Endothelial cell of hepatic sinusoid (primary cell): ENCODE measurements at regions not wholly inside any gene's neighbourhood (a gene's known extent, or its start where the extent isn't known, plus 50 kb on each side); places are given as distances from the start of the nearest gene placed in this dataset.

Experiments used
- in situ Hi-C: cut with HindIII; loops from 2 replicates; pipeline ENCODE4 v1.10.0; 2017; ENCODE audit warnings: low sequenced_read_pairs

DNA sequence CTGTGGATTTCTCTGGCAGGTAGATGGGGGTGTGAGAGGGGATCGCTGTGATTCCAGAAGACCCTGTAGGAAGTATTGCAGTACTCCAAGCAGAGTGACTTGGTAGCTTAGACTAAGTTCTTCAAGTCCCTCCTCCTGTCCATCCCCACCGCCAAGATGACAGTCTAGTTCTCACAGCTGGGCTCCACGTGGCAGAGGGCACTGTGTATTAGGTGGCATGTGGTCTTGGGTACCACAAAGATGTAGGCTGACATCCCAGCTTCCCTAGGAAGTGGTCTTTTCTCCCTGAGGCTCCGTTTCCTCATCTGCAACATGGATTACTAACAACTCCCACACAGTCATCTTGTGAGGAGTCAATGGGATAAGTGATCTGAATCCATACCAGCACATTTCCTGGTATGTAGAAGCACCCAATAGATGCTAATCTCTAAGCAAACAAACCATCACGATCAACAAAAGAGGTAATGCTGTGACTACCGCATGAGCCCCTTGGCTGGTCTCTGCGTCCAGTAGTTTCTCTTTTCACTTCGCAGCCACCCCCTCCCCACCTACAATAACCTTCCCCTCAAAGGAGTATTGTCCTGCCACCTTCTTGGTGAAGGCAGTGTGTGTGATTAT, 349.1 kb upstream of the EEF2KMT start:
- in situ Hi-C loops = loop anchor here (25.0 kb wide), 1 partner anchor 91 kb away; no protein-coding TSS in a partner anchor

DNA sequence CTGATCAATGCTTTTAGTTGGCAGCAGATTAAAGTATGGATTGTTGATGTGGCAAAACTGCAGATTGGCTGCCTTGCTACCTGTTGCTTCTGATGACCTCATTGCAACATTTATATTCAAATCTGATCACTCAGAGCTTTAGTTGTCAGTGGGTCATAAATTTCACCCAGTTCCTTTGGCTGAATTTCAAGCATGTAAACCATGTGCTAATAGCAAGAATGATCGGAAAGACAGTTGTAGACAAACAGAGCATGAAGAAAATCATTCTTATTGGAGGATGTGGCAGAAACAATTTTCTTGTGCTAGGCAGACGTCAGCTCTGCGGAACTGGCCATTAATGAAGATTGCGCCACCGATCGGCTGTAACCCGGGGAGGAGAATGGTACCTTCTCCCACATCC, 346.6 kb upstream of the EEF2KMT start:
- in situ Hi-C loops = loop anchor here (25.0 kb wide), 1 partner anchor 93 kb away; no protein-coding TSS in a partner anchor

DNA sequence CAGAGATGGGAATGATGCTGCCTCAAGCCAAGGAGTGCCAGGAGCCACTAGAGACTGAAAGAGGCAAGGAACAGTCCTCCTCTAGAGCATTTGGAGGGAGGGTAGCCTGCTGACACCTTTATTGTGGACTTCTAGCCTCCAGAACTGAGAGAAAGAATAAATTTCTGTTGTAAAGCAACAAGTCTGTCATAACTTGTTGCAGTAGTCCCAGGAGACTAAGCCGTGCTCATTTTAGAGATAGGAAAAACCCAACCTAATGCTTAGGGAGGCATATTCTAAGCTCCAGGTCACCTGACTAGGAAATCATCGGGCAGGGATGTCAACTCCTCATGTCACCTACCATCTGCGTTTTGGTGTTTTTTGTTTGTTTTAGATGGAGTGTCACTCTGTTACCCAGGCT, 345.4 kb upstream of the EEF2KMT start:
- in situ Hi-C loops = loop anchor here (25.0 kb wide), 1 partner anchor 94 kb away; no protein-coding TSS in a partner anchor

DNA sequence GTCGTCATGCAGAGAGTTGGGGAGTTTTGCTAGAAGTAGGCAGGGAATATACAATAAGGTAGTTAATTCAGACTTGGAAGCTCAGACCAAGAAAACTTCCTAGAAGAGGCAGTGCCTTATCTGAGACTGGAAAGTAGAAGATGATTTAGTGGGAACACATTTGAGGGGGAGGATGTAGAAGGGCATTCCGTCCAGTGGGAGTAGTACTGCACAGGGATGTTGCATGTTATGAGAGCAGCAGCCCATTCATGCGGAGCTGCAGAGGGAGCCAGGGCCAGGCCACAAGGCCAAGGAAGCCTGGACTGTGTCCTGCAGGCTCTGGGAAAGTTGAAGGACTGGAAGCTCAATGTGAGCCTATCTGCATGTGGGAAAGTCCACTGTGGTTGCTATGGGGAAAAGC, 344.5 kb upstream of the EEF2KMT start:
- in situ Hi-C loops = loop anchor here (25.0 kb wide), 1 partner anchor 95 kb away; no protein-coding TSS in a partner anchor

DNA sequence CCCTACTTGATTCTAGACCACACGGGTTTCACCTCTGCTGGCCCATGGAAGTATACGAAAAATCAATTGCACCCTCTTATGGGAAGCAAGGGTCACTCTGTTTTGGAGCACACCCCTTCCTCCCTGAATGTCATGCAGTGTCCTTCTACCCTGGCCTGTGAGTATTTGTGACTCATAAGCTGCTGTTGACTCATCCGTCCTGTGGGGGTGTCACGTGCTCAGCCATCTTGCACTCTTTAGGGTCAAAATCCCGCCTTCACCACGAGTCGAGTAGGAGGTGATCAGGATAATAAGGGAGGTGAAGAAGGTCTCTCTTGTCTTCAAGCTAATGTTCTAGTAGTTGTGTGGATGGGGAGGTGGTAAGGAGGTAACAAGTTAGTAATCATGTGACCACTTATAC, 341.0 kb upstream of the EEF2KMT start:
- in situ Hi-C loops = loop anchor here (25.0 kb wide), 1 partner anchor 99 kb away; no protein-coding TSS in a partner anchor

DNA sequence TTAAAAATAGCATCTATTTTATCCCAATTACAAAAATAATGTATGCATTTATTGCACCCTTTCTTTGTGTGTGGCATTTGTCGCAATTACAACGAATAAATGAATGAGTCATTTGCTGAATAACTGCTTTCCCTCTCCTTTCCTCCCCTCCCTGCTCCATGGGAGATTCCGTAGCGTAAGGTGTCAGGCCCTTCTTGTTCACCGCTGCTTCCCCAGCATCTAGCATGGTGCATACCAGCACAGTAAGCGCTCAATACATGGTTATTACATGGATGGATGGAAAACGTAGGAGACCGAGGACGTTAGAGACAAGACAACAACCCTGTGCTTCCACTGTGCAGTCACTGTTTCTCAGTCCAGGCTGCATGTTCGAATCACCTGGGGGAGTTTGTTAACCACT, 336.0 kb upstream of the EEF2KMT start:
- in situ Hi-C loops = loop anchor here (25.0 kb wide), 1 partner anchor 104 kb away; no protein-coding TSS in a partner anchor

DNA sequence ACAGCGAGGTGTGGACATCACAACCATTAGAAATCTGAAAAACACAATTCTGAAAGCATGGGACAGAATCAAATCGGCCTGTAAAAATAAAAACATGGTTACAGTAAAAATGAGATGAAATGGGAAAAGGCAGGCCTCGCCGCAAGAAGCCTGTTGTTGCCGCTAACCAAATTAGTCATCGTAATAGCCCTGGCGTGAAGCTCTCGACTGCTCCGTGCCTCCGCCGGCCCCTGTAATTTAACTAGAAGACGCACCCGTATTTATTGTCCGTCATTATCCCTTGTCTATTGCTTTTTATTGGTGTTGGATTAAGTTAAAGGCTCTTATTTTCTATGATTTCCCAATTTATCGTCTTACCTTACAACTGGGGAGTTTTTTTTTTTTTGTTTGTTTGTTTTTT, 334.6 kb upstream of the EEF2KMT start:
- in situ Hi-C loops = loop anchor here (25.0 kb wide), 1 partner anchor 105 kb away; no protein-coding TSS in a partner anchor

DNA sequence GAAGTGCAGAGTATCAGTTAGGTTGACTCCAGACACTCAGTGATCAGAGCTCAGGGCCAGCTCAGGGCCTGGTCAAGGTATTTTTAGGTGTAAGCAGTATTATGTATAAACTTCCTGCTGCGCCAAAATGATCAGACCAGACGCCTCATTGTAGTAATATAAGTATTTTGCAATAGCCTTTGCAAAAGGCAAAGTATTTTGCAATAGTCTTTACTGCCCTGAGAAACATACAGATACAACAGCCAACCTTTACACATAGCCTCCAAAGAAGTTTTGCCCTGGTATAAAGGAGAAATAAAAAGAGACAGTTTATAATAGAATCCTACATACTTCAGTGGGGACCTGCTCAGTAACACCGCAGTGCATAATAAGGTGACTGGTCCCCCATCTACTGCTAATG, 333.0 kb upstream of the EEF2KMT start:
- in situ Hi-C loops = loop anchor here (25.0 kb wide), 1 partner anchor 107 kb away; no protein-coding TSS in a partner anchor

DNA sequence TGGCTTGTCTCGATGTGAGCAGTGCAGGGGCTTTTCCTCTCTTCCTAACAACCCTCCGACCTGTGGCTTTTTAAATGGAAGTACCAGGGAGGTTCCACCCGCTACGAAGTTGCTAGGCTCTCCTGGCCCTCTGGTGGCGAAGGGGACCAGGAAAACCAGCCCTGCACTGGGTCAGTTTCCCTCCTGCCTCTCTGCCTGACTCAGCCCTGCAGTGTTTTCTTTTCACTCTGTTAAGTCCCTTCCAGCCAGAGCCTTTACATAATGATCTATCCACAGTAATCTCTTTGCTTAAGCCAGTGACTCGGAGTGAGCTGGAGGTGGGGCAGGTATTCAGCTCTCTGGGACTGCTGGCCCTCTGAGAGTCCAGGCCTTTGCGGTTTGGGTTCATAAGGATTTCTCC, 331.3 kb upstream of the EEF2KMT start:
- in situ Hi-C loops = loop anchor here (25.0 kb wide), 1 partner anchor 108 kb away; no protein-coding TSS in a partner anchor

DNA sequence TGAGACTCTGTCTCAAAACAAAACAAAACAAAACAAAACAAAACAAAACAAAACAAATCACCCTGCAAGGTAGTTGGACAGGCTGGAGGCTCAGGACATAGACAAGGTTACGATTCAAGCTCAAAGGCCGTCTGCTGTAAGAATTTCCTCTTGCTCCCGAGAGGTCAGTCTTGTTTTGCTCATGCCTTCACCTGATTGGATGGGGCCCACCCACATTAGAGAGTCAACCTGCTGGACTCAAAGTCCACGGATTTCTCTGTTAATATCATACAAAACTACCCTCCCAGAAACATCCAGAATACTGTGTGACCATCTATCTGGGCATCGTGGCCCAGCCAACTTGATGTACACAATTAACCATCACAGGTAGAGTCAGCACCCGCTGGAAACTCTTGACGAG, 330.0 kb upstream of the EEF2KMT start:
- in situ Hi-C loops = loop anchor here (25.0 kb wide), 1 partner anchor 110 kb away; no protein-coding TSS in a partner anchor

DNA sequence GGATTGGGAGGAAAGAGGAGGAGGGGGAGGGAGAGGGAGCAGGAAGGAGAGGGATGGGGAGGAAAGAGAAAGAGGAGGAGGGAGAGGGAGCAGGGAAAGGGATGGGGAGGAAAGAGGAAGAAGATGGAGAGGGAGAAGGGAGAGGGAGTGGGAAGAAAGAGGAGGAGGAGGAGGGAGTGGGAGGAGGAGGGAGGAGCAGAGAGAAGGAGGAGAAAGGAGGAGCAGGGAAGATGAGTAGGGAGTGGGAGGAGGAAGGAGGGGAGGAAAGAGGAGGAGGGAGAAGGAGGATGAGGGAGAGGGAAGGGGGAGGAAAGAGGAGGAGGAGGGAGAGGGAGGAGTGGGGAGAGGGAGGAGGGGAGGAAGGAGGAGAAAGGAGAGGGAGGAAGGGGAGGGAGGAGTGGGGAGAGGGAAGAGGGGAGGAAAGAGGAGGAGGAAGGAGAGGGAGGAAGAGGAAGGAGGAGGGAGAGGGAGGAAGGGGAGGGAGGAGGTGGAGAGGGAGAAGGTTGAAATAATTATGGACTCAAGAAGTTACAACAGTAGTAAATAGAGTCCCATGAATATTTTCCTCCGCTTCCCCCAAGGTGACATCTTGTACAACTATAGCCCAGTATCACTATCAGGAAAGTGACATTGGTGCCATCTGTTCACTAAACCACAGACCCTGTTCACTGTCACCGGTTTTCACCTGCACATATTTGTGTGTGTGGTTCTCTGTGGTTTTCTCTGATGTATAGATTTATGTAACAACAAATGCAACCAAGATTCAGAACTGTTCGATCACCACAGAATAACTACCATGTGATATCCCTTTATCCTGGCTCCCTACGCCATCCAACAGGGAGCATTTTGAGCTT, 325.3 kb upstream of the EEF2KMT start:
- in situ Hi-C loops = no loop called here

DNA sequence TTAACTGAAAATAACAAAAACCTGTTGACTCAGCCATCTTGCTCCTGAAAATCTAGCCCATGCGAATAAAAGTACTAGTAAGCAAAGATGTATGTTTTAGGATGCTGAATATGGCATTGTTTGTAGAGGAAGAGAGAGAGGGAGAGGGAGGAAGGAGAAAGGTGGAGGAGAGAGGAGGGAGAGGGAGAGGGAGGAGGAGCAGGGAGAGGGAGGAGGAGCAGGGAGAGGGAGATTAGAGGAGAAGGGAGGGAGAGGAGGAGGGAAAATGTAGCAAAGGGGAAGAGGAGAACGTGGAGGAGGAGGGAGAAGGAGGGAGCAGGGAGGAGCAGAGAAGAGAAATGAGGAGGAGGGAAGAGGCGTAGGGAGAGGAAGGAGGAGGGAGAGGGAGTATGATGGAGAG, 324.5 kb upstream of the EEF2KMT start:
- in situ Hi-C loops = no loop called here

DNA sequence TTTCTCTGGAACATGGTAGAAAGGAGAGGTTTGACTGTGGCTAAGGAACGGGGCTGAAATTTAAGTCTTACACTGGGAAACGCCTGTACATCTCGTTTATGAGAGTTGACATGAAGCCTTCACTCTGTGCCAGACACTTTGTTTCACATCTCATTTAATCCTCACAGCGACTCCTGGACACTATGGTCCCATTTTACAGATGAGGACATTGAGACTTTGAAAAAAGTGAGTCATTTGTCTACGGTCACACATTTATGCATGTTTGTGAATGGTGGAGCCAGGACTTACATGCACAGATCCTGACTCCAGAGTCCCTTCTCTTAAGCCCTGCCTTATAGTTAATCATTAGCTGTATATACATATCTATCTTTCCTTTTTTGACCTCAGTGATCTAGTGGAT, 318.4 kb upstream of the EEF2KMT start:
- in situ Hi-C loops = no loop called here

DNA sequence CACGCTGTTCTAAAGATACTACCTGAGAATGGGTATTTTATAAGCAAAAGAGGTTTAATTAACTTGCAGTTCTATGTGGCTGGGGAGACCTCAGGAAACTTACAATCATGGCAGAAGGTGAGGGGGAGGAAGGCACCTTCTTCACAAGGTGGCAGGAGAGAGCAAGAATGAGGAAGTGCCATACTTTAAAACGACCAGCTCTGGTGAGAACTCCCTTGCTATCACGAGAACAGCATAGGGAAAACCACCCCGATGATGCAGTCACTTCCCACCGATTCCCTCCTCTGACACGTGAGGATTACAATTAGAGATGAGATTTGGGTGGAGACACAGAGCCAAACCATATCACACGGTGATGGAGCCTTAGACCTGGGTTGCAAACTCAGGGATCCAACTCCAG, 317.5 kb upstream of the EEF2KMT start:
- in situ Hi-C loops = no loop called here

DNA sequence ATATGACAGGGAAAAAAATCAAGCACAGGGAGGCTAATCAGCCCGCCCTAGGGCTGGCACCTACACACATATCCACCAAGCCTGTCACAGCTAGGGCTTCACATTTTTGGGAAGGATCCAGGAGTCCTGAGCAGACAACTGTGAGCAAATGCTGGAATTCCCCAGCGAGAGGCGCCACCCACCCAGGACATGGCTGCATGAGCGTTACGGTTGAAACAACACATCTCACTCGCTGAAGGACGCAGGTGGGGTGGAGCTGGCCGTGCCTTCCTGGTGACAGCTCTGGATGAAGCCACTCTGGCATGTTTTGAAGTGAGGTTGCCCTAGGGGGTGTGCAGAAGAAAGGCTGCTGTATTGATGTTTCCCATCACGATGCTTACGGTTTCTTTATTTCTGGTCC, 315.1 kb upstream of the EEF2KMT start:
- in situ Hi-C loops = no loop called here

DNA sequence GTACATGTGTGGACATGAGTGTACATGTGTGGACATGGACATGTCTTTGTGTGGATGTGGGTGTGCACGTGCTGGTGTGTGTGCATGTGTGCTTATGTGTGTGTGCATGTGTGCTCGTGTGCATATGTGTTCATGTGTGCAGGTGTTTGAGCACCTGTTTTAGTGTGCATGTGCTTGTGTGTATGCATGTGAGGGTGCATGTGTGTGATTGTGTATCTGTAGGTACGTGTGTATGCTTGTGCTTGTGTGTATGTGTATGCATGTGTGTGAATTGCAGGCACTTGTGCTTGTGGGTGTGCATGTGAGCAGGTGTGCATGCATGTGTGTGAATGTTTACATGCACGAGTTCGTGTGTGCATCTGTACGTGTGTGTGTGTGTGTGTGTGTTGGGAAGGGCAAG, 300.6 kb upstream of the EEF2KMT start:
- in situ Hi-C loops = no loop called here

DNA sequence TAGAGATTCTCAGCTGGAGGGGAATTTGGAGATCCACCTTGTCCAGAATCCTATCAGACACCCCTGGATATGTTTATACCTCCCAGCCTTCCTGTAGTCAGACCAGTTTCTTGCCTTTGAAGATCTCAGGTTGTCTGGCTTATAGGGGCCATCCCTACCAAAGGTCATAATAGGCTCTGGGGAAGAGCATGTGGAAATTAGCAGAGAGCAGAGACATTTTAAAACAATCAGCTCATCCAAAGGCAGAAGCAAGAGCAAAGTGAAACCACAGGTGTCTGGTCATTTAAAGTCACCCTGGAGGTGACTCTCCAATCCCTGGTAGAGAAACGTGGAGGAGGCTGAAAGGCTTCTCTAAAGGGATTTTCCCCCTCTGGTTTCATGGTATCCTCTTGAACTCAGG, 299.3 kb upstream of the EEF2KMT start:
- in situ Hi-C loops = no loop called here

DNA sequence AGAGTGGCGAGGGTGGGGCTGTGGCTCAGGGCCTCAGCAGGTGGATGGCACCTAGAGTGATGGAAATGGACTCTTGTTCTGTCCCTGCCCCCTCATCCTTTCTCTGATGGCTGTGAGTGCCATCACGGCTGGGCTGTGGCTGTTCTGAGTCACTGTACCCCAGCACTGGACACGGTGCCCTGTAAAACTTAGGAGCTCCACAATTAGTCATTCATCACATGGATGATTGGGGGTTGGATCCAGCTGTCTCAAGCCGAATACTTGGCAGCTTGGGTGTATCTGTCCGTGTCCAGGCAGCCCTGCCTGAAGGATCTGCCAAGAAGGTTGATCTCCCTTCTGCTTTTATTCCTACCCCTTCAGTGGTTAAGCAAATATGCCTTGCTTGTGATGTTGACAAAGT, 295.5 kb upstream of the EEF2KMT start:
- in situ Hi-C loops = no loop called here

DNA sequence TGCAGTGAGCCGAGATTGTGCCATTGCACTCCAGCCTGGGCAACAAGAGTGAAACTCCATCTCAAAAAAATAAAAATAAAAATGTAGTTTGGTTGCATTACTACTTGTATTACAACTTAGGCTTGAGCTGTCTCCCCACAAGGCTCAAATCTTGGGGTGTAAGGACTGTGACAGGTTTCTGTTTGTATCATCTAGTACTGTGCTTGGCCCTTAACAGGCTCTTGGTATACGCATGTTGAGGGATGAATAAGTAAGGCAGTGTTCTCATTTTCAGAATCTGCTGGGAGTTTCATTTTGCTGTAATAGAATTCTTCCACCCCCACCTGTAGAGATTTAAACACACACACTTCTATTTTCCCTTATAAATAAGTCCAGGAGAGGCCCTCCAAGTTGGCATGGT, 289.4 kb upstream of the EEF2KMT start:
- in situ Hi-C loops = no loop called here

DNA sequence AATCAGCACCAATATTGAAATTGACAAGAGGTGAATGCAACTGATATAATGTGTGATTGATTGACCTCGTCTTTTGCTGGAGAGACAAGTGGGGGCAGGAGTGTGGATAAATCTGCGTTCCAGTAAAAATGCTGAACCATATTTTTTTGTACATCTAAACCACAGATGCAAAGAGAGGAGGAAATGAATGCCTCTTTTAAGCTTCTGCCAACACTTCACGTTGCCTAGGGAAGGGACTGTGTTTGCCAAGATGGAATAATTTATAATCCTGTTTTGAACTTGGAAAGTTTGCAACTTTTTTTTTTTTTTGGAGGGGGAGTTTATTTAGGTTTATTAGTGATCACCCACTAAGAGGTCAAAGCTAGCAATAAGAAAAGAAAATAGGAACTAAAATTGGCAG, 288.2 kb upstream of the EEF2KMT start:
- in situ Hi-C loops = no loop called here

DNA sequence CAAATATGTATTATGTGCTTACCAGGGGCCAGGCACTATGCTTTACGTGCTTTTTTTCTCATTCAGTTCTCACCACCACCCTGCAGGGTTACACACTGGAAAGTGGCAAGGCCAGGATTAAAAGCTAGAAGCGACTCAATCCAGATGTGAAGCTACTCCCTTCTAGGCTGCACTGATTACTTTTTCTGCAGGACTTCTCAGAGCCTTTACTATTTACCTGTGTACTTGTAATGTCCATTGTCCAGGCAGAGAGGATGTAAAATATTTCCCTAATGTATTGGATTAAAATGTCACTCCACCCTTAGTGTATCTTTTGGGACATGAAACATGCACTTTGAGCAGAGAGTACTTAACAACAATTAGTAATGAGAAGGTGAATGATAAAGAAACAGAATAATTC, 287.5 kb upstream of the EEF2KMT start:
- in situ Hi-C loops = no loop called here

DNA sequence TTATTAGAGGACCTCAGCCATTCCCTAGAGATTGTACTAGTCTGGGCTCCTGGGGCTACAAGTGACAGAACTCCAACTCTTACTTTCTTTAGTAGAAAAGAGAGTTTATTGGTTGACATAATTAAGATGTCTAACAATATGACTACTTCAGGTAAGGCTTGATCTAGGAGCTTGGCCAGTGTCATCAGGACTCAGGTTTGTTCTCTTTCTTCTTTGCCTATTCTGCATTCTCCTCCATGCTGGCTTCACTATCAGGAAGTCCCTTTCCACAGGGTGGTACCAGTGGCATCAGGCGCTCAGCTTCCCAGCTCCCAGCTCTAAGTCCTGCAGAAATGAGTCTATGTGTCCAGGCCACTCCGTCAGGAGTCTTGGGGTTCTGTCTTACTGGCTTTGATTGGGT, 286.1 kb upstream of the EEF2KMT start:
- in situ Hi-C loops = no loop called here
